ENCODE measurements at regions not wholly inside any gene's neighbourhood (a gene's known extent, or its start where the extent isn't known, plus 50 kb on each side); places are given as distances from the start of the nearest gene placed in this dataset.
"Not testable (repeated sequence)": the region's sequence is repeated elsewhere in the genome, so short reads cannot be mapped to it uniquely, and the experiment has no call there.

GRCh38 chr6:122248844-122249243 lies 150.6 kb upstream of the HSF2 start:
- TF ChIP-seq CTCF (IDR thresholded peaks at IDR 0.05; ENCODE audit: low read depth, low read length) = no peak
- H3K4me3 ChIP-seq (ENCODE audit: low read depth, low read length) = no peak overlapping the region

- H3K4me3 ChIP-seq (ENCODE audit: low read depth, low read length) = no peak overlapping the region
- TF ChIP-seq CTCF (IDR thresholded peaks at IDR 0.05; ENCODE audit: low read depth, low read length) = no peak
These were observed 140.6 kb upstream of the HSF2 start for GRCh38 chr6:122258839-122259238.

- no peak overlapping the region for H3K4me3 ChIP-seq (ENCODE audit: low read depth, low read length)
- TF ChIP-seq CTCF (IDR thresholded peaks at IDR 0.05; ENCODE audit: low read depth, low read length) = no peak
These were observed 134.9 kb upstream of the HSF2 start for GRCh38 chr6:122264557-122264956.

- no peak overlapping the region for H3K4me3 ChIP-seq (ENCODE audit: low read depth, low read length)
- no peak for TF ChIP-seq CTCF (IDR thresholded peaks at IDR 0.05; ENCODE audit: low read depth, low read length)
These were observed 133.7 kb upstream of the HSF2 start for GRCh38 chr6:122265755-122266154.

GRCh38 chr6:122268394-122268793 lies 131.1 kb upstream of the HSF2 start:
- H3K4me3 ChIP-seq (ENCODE audit: low read depth, low read length) = no peak overlapping the region
- TF ChIP-seq CTCF (IDR thresholded peaks at IDR 0.05; ENCODE audit: low read depth, low read length) = no peak

GRCh38 chr6:122276637-122277036 lies 122.8 kb upstream of the HSF2 start:
- TF ChIP-seq CTCF (IDR thresholded peaks at IDR 0.05; ENCODE audit: low read depth, low read length) = no peak
- no peak overlapping the region for H3K4me3 ChIP-seq (ENCODE audit: low read depth, low read length)

- H3K4me3 ChIP-seq (ENCODE audit: low read depth, low read length) = not testable (repeated sequence)
These were observed 119.1 kb upstream of the HSF2 start for GRCh38 chr6:122280105-122281021.

All from WI38 (cell line).